HCT116 (cell line): ENCODE measurements at regions not wholly inside any gene's neighbourhood (a gene's known extent, or its start where the extent isn't known, plus 50 kb on each side); places are given as distances from the start of the nearest gene placed in this dataset.

Experiments used
- ATAC-seq: fragments of 200-7000 bp; cut with Tn5 transposase; 2 replicates; pipeline ENCODE4 v1.9.1; 2020; ENCODE audit warnings: mild to moderate bottlenecking, moderate library complexity
- BruUV-seq: library from RNA; stranded (reverse); fragments of 400-500 nt; replicated peaks from 2 replicates; lab custom pipeline; 2021; lab: Mats Ljungman, UMichigan
- CTCF ChIA-PET: fragments of 300-600 bp; sonication (Branson Sonifier 250); formaldehyde crosslinking; loops from one replicate; lab custom pipeline; 2021; ENCODE audit warnings: antibody characterized with exemption; lab: Charles Lee
- POLR2A ChIA-PET: fragments of 300-600, 350-600 bp; sonication (Branson Sonifier 250); formaldehyde crosslinking; loops from one replicate; lab custom pipeline; 2021; ENCODE audit warnings: antibody characterized with exemption; lab: Charles Lee
- RAD21 ChIA-PET, 2 experiments: fragments of 300-600 bp; sonication (Branson Sonifier 250); formaldehyde crosslinking; loops; one replicate each; lab custom pipeline; 2023; ENCODE audit warnings: low total read pairs in 2 of 2; ENCODE audit not compliant: uncharacterized antibody in 2 of 2, unreplicated experiment in 2 of 2, low non-redundant PET in 1 of 2; lab: Charles Lee
- DNase-seq: peaks from one replicate; pipeline ENCODE4 v3.0.0-alpha.2; 2010; ENCODE audit warnings: low read depth, low spot score
- H2AFZ ChIP-seq: fragments of 200-600 bp; shearing (Covaris generic), sonication (generic); 2 replicates; pipeline ENCODE4 v1.6.1; 2017; ENCODE audit warnings: low read depth, mixed run types, mixed read lengths, antibody characterized with exemption, low read length; ENCODE audit not compliant: poor library complexity, severe bottlenecking
- H3K27ac ChIP-seq: 2 replicates; pipeline ENCODE4 v1.5.1; 2012; ENCODE audit warnings: low read depth, low read length
- H3K27me3 ChIP-seq: fragments of 200-600 bp; sonication (generic); 2 replicates; pipeline ENCODE4 v1.6.1; 2016; ENCODE audit warnings: mixed run types, low read length, mixed read lengths; ENCODE audit not compliant: insufficient read depth
- H3K36me3 ChIP-seq, 2 experiments: fragments of 200-500 bp in 1 of 2; fragments of 200-600 bp in 1 of 2; sonication (Bioruptor generic) in 1 of 2; sonication (generic) in 1 of 2; 2 replicates each; pipeline versions ENCODE4 v1.5.1 to v1.6.1; 2014 to 2016; ENCODE audit warnings: low read length in 2 of 2, inconsistent platforms in 1 of 2, mixed read lengths in 1 of 2, mixed run types in 1 of 2; ENCODE audit not compliant: insufficient read depth in 2 of 2, control insufficient read depth in 1 of 2
- H3K4me1 ChIP-seq, 2 experiments: fragments of 200-600 bp in 1 of 2; sonication (generic) in 1 of 2; 2 replicates each; pipeline versions ENCODE4 v1.5.1 to v1.6.1; 2012 to 2017; ENCODE audit warnings: low read length in 2 of 2, inconsistent platforms in 1 of 2, mild to moderate bottlenecking in 1 of 2, mixed read lengths in 1 of 2, mixed run types in 1 of 2, moderate library complexity in 1 of 2; ENCODE audit not compliant: insufficient read depth in 2 of 2, control insufficient read depth in 1 of 2
- H3K4me2 ChIP-seq: fragments of 200-600 bp; sonication (generic); 2 replicates; pipeline ENCODE4 v1.6.1; 2017; ENCODE audit warnings: mixed run types, low read length, mixed read lengths
- H3K4me3 ChIP-seq, 2 experiments: fragments of 200-600 bp in 1 of 2; sonication (generic) in 1 of 2; replicated peaks in 1 of 2; 2 replicates each; pipeline ENCODE4 v1.5.1; 2011 to 2016; ENCODE audit warnings: low read length in 2 of 2, control low read depth in 1 of 2, low read depth in 1 of 2, mild to moderate bottlenecking in 1 of 2, mixed read lengths in 1 of 2, mixed run types in 1 of 2
- H3K79me2 ChIP-seq: fragments of 200-600 bp; sonication (generic); 2 replicates; pipeline ENCODE4 v1.6.1; 2017; ENCODE audit warnings: mild to moderate bottlenecking, mixed run types, low read length, moderate library complexity, mixed read lengths; ENCODE audit not compliant: insufficient read depth
- H3K9ac ChIP-seq: fragments of 200-600 bp; sonication (generic); 2 replicates; pipeline ENCODE4 v1.6.1; 2016; ENCODE audit warnings: low read length, mixed read lengths
- H3K9me2 ChIP-seq: fragments of 200-600 bp; sonication (generic), shearing (Covaris generic); 2 replicates; pipeline ENCODE4 v1.6.1; 2017; ENCODE audit warnings: mixed run types, mild to moderate bottlenecking, moderate library complexity; ENCODE audit not compliant: insufficient read depth
- H3K9me3 ChIP-seq, 2 experiments: fragments of 200-500 bp in 1 of 2; fragments of 200-600 bp in 1 of 2; sonication (Bioruptor generic) in 1 of 2; sonication (generic) in 1 of 2; 2 replicates each; pipeline ENCODE4 v1.6.1; 2014 to 2017; ENCODE audit warnings: low read length in 2 of 2, mixed read lengths in 2 of 2, inconsistent platforms in 1 of 2, low read depth in 1 of 2, mild to moderate bottlenecking in 1 of 2, mixed run types in 1 of 2, moderate library complexity in 1 of 2; ENCODE audit not compliant: control insufficient read depth in 1 of 2, insufficient read depth in 1 of 2
- H4K20me1 ChIP-seq: fragments of 200-600 bp; sonication (generic), shearing (Covaris generic); 2 replicates; pipeline ENCODE4 v1.6.1; 2017; ENCODE audit warnings: mixed run types, mild to moderate bottlenecking, moderate library complexity; ENCODE audit not compliant: insufficient read depth
- EGR1 ChIP-seq: IDR thresholded peaks from 2 replicates; pipeline ENCODE4 v1.6.1; 2012; ENCODE audit warnings: low read depth
- REST ChIP-seq: IDR thresholded peaks from 2 replicates; pipeline ENCODE4 v1.6.1; 2012; ENCODE audit warnings: low read depth
- SIN3A ChIP-seq: IDR thresholded peaks from 2 replicates; pipeline ENCODE4 v1.6.1; 2012; ENCODE audit warnings: low read depth
- SP1 ChIP-seq: IDR thresholded peaks from 2 replicates; pipeline ENCODE4 v1.6.1; 2012; ENCODE audit warnings: low read depth
- TCF7L2 ChIP-seq: IDR thresholded peaks from 2 replicates; pipeline ENCODE4 v1.7.0; 2011; ENCODE audit warnings: borderline replicate concordance, inconsistent platforms; ENCODE audit not compliant: insufficient read depth, insufficient read length; ENCODE audit errors: extremely low read depth
- intact Hi-C: fragments of 100-400 bp; cut with micrococcal nuclease; formaldehyde crosslinking; loops from 2 replicates; pipeline ENCODE4 v1.10.0; 2022

GRCh38 chr7:156524818-156525597 lies 115.6 kb upstream of the RNF32 start:
- Histone ChIP-seq H3K4me1 (no peaks in the 10 kb centered on the region), H3K9me2 (no peaks in the 10 kb centered on the region), H3K36me3 (no peaks in the 10 kb centered on the region), H3K4me2 (no peak overlapping the region), H2AFZ (no peak overlapping the region), H3K79me2 (no peaks in the 10 kb centered on the region), H3K27me3 (0 out of 2 replicates have a peak, but pooled peaks cover 10% of the 10 kb centered on the region), H3K9me3 (no peaks in the 10 kb centered on the region), H3K9ac (no peak overlapping the region), H4K20me1 (no peaks in the 10 kb centered on the region), H3K27ac (no peak overlapping the region), H3K4me3 (no peak overlapping the region)
- intact Hi-C loops: no loop called here
- ATAC-seq (no peak), DNase-seq (no peak)
- ChIA-PET CTCF (no interaction called here), RAD21 (no interaction called here), POLR2A (no interaction called here)
- no TSS peak for BruUV-seq
- TF ChIP-seq TCF7L2: no peak
- TF ChIP-seq SP1: no peak
- no peak for TF ChIP-seq SIN3A
- TF ChIP-seq EGR1: no peak
- TF ChIP-seq REST: no peak
